Stomach (tissue), 4 donors: ENCODE measurements at regions not wholly inside any gene's neighbourhood (a gene's known extent, or its start where the extent isn't known, plus 50 kb on each side); places are given as distances from the start of the nearest gene placed in this dataset.

ENCODE experiments used
- CTCF ChIP-seq, 7 experiments: fragments of 450-650 bp in 4 of 7; fragments of 200-600 bp in 3 of 7; sonication (generic) in 3 of 7; IDR thresholded peaks; one replicate each; pipeline ENCODE4 v1.5.1; 2016 to 2019; ENCODE audit warnings: antibody characterized with exemption in 7 of 7, control low read depth in 2 of 7, mild to moderate bottlenecking in 1 of 7
- POLR2AphosphoS5 ChIP-seq, 3 donors: sonication (generic); formaldehyde crosslinking; IDR thresholded peaks; one replicate each; pipeline ENCODE4 v1.6.1; 2016; ENCODE audit warnings: antibody characterized with exemption in 3 of 3

- TF ChIP-seq POLR2AphosphoS5 (IDR thresholded peaks at IDR 0.05) (no peak), CTCF (IDR thresholded peaks at IDR 0.05) (no peak)
Measured at GRCh38 chr3:163482695-163483094, 1595.6 kb downstream of the SI start.
